ENCODE measurements at regions not wholly inside any gene's neighbourhood (a gene's known extent, or its start where the extent isn't known, plus 50 kb on each side); places are given as distances from the start of the nearest gene placed in this dataset.

DNA sequence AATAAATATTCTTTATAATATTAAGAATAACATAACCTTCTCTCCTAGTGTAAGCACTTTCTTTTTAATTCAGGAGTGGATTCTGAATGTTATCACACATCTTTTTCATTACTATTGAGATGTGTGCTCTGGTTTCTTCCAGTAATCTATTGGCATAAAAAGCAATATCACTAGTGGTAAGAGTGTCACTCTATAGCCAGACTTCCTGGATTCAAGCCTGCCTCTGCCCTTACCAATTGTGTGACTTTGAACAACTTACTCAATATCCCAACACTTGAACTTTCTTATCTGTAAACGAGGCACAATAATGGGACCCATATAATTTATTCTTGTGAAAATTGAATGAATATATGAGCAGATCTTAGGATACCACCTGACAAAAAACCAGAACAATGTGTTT, 71.0 kb downstream of the SEM1 start:
- DNase-seq = no peak

DNA sequence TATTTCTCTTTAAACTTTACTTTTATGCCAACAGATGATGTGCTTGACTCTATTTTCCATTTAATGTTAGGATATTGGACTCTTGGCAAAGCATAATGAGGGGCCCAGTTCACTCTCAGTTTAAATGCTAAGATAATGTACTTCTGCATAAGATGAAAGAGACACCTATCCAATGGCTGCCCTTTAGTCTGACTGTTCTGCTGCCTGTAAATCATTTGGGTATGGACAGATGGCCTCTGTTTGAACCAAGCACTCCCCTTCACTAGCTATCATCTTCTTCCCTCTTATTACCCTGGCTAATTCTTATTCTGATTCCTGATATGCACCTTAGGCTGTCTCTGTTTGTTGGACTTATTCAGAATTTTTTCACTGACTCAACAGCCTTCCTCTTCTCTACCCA, 72.1 kb downstream of the SEM1 start:
- DNase-seq = no peak

DNA sequence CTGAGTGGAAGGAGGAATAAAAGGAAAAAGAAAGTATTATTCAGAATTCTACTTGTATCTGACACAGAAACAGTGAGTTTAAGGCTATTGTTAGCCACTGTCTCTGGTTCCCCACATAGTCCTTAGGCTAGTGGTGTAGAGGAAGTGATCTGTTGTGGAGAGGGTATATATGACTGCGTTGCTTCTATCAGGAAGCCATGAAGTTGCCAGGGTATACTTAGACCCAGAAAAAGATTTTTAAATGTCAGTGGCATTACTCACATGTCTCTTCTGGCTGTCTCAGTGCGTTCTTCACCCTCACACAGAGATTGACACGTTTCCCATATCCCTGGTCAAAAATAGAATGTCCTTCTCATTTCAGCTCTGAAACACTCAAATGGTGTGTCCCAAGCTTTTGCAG, 72.7 kb downstream of the SEM1 start:
- no peak for DNase-seq

- DNase-seq = no peak
Observed at GRCh38 chr7:96636342-96636860, 73.2 kb downstream of the SEM1 start.

DNA sequence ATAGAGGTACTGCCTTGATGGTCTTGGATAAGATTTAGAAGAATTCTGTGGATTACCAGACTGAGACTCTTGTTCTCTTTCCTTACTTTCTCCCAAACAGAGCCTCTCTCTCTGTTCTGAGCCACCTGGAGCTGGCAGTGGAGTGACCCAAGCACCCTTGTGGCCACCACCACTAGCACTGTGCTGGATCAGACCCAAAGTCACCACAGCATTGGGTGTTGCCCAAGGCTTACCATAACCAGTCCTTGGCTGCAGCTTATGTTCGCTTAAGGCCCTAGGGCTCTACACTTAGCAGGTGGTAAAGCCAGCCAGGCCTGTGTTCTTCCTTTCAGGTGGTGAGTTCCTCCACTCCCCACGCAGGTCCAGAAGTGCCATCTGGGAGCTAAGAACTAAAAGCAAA, 79.8 kb downstream of the SEM1 start:
- DNase-seq = no peak

- DNase-seq = no peak
Observed at GRCh38 chr7:96624954-96625353, 84.7 kb downstream of the SEM1 start.

GRCh38 chr7:96621932-96622331, 87.7 kb downstream of the SEM1 start:
- DNase-seq = no peak

- no peak for DNase-seq
Observed at GRCh38 chr7:96614154-96614867, 95.3 kb downstream of the SEM1 start.

DNA sequence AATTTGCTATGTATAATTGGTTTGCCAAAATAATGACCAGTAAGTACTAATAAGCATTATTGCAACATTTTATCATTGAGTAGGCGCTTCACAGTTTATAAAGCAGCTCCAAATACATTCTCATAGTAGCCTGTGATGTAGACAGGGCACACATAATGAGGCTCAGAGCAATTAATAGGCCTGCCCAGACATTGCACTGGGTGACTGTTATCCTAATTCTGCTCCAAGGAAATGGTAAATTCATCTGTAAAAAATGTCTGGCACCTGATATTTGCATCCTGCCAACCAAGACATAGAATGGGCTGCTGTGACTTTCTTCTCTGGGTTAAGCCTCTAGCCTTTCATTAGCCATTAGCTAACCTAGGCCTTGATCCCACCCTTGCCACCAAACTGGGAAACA, 97.6 kb downstream of the SEM1 start:
- DNase-seq = no peak

DNA sequence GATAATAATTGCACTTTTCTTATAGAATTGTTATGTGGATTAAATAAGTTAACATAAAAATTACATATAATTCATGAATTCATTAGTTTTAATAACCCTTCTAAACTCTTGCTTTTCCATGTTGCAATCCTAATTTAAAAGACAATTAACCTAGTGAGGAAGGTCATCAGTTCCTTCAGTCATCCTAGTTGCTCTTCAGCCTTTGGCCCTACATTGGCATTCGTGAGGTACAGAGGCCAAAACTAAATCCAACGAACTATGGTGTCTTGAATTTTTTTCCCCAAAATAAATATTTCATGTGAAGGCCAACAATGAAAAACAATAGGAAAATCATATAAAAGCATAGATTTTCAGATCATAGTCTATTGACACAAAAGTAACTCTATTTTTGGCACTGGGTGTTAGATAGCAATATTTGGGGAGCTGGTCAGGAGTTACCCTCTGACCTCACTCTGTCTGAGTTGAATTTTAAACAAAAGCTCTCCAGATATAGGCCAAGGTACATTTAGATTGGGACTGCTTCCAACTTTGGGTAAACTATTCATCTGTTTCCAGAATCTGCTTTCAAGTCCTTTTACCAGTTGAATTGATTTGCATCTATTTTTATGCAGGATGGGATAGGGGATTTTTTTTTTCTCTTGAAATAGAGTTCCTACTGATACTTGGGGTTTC, 104.5 kb downstream of the SEM1 start:
- no peak for DNase-seq

GRCh38 chr7:96599288-96599936, 110.2 kb downstream of the SEM1 start:
- DNase-seq = no peak

DNA sequence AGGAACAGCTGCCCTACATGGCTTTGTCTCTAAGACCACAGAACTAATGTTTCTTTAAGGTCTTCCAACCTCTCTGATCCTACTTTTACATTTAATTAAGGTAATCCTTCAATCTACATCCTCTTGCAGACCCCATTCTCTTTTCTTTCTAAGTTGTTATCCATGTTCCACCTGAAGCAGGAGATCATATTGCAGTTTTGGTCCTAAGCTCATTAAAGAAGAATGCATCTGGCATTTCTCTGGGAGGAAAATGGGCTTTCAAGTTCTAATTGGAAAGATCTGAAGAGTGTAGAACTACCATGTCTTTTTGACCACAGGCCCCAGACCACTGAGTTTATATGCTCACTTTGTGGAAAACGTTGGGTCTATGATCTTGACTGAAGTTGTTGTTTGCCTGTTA, 111.2 kb downstream of the SEM1 start:
- no peak for DNase-seq

DNA sequence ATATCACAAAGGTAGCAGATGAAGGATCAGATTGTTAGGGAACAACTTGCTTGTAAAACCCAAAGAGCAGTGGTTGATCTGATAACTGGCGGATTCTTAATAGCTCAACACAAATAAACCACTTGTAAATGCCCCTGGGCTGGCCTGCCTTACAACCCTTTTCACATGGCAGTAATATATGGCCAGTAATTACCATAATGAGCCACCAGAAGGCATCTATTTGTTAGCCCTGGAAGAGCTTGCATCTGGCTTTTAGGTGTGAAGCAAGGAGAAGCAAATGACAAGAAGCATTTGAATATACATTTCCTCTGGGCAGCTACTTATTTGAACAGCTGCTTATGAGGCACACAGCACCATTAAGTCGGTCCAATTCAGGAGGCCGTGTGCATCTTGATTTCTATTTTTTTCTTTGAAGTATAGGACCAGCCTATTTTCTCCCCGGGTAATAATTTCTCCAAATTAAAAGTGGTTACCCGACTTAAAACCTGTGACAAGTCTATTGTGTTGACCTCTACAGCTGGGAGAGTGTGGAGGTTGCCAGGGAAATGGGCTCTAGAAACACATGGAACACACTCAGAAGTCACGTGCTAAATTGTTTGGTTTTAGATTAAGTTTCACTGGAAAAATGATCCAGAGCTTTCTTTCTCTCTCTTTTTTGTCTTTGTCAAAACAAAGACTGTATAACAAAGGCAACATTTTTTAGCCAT, 113.4 kb downstream of the SEM1 start:
- DNase-seq = no peak

DNA sequence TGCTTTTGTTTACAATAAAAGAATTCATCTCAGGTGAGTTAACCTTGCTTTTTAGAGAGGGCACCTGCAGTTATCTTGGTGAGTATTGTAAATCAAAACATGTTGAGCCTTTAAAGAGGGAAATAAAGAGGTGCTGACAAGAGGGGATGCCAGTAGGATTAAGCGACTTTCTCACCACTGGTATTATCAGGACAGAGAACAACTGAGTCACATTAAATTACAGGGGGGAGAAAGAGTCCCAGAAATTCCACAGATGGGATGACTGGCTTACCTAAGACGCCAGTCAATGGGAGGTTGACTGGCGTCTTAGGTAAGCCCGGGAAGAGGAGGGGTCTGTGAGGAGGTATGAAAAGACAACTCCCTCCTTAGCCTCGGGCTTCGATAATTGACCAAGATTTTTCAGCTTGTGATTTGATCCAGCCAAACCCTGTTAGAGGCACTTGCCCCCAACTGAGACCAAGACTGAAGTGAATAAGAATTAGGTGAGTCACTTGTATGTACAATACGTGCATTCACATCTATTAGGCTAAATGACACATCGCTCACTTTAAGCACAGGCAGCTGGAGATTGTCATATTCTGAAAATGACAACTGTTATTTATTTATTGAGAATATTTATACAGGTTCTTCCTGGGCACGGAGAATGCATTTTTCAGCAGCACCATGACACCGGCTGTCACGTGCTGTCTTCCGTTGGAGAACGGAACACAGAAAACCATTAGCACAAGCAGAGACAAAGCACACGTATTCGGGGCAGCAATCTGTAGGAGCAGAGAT, 117.6 kb downstream of the SEM1 start:
- no peak for DNase-seq

GRCh38 chr7:96591159-96591899, 118.3 kb downstream of the SEM1 start:
- no peak for DNase-seq

GRCh38 chr7:96589038-96589437, 120.6 kb downstream of the SEM1 start:
- no peak for DNase-seq

- DNase-seq = no peak
Observed at GRCh38 chr7:96579119-96579518, 130.5 kb downstream of the SEM1 start.

DNA sequence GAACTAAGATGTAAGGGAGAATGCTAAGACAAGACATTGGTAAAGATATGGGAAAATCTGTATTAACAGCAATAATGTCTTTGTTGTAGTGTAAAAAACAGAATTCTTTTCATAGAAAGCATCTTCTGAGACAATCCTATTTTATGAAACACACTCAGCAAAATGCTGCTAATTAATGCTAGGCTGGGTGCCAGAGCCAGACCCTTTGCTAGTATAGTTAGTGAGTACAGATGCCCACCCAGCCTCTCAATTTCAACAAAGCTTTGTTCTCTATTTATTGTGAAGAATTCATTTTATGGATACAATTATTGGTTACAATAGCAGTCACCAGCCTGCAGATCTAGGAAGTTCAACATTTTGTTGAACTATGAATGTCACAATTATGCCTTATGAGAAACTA, 131.0 kb downstream of the SEM1 start:
- no peak for DNase-seq

- no peak for DNase-seq
Observed at GRCh38 chr7:96563409-96563808, 146.2 kb downstream of the SEM1 start.

GRCh38 chr7:96562966-96563365, 146.7 kb downstream of the SEM1 start:
- no peak for DNase-seq

GRCh38 chr7:96562458-96562857, 147.2 kb downstream of the SEM1 start:
- no peak for DNase-seq

DNA sequence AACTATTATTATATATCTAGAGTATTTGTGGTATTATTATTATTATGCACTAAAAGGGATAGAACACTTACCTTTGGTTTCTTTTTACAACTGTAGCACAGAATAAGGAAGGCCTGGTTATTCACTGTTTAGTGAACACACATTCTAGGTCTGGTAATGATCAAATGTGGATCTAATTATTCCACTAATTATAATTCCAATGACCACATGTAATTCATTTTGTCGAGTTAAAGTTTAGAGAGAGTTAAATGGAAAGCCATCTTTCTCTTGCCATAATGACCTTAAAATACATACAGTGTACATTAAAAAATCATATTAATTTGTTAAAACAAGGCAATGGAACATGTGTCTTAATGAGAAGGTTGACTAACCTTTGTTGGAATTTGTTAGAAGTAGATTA, 147.8 kb downstream of the SEM1 start:
- DNase-seq = no peak
